Body of pancreas (tissue), 4 donors: ENCODE measurements at regions not wholly inside any gene's neighbourhood (a gene's known extent, or its start where the extent isn't known, plus 50 kb on each side); places are given as distances from the start of the nearest gene placed in this dataset.

ENCODE experiments used
- ATAC-seq: fragments of 150-250 bp; one replicate; pipeline ENCODE4 v1.9.1; 2016
- DNase-seq, 4 donors: peaks; one replicate each; pipeline ENCODE4 v3.0.0-alpha.2; 2019
- H3K27ac ChIP-seq, 4 donors: fragments of 200-600 bp; sonication (generic); 1 replicate in 3 of 4; 2 replicates in 1 of 4; pipeline versions ENCODE4 v1.5.1 to v1.6.1; 2016 to 2019; ENCODE audit warnings: mild to moderate bottlenecking in 1 of 4, mixed read lengths in 1 of 4, moderate library complexity in 1 of 4
- H3K27me3 ChIP-seq, 2 donors: fragments of 200-600 bp; sonication (generic); one replicate each; pipeline ENCODE4 v1.6.0; 2016; ENCODE audit warnings: mild to moderate bottlenecking in 1 of 2
- H3K36me3 ChIP-seq, 2 donors: fragments of 200-600 bp; sonication (generic); replicated peaks in 1 of 2; 2 replicates each; pipeline ENCODE4 v1.5.1; 2016; ENCODE audit warnings: low read depth in 2 of 2; ENCODE audit not compliant: insufficient read depth in 1 of 2
- H3K4me1 ChIP-seq: fragments of 200-600 bp; sonication (generic); one replicate; pipeline ENCODE4 v1.6.0; 2016
- H3K4me3 ChIP-seq, 2 donors: fragments of 200-600 bp; sonication (generic); 1 replicate in 1 of 2; 2 replicates in 1 of 2; pipeline ENCODE4 v1.5.1; 2016 to 2019
- H3K9me3 ChIP-seq, 3 donors: fragments of 200-600 bp; sonication (generic); 1 replicate in 2 of 3; 2 replicates in 1 of 3; pipeline ENCODE4 v1.5.1; 2016
- CTCF ChIP-seq, 7 experiments: fragments of 450-650 bp in 4 of 7; fragments of 200-600 bp in 3 of 7; sonication (generic) in 3 of 7; IDR thresholded peaks; one replicate each; pipeline ENCODE4 v1.5.1; 2016 to 2019; ENCODE audit warnings: antibody characterized with exemption in 7 of 7
- POLR2A ChIP-seq, 3 donors: fragments of 450-650 bp; IDR thresholded peaks; one replicate each; pipeline ENCODE4 v1.6.1; 2016; ENCODE audit warnings: antibody characterized with exemption in 3 of 3, mild to moderate bottlenecking in 2 of 3
- WGBS, 2 donors: methylation state at CpG; one replicate each; pipeline ENCODE4 v1.1.5; 2017; 5-methylcytosine and 5-hydroxymethylcytosine counted together
- intact Hi-C: fragments of 100-400 bp; cut with DNase I; formaldehyde crosslinking; loops from one replicate; pipeline ENCODE4 v1.15.1; 2023

- intact Hi-C loops: no loop called here
- DNase-seq (no peak), ATAC-seq (no peak)
- Histone ChIP-seq H3K36me3 (no peaks in the 10 kb centered on the region), H3K9me3 (no peaks in the 10 kb centered on the region), H3K27ac (no peak overlapping the region), H3K4me3 (no peak overlapping the region), H3K27me3 (no peaks in the 10 kb centered on the region), H3K4me1 (no peaks in the 10 kb centered on the region)
- TF ChIP-seq CTCF (IDR thresholded peaks at IDR 0.05): no peak
- no peak for TF ChIP-seq POLR2A (IDR thresholded peaks at IDR 0.05)
- WGBS, 2 donors: 79 to 82% methylated on average over 6 of the region's 6 CpGs
Measured at GRCh38 chr5:96529559-96529958, 96.5 kb upstream of the PCSK1 start.

GRCh38 chr5:96530901-96531300 lies 97.9 kb upstream of the PCSK1 start:
- no peak for DNase-seq
- H3K27ac ChIP-seq: no peak overlapping the region
- H3K36me3 ChIP-seq: no peaks in the 10 kb centered on the region

GRCh38 chr5:96533371-96533770 lies 100.3 kb upstream of the PCSK1 start:
- ATAC-seq: no peak
- 87 to 92% methylated on average over 4 of the region's 4 CpGs for WGBS, 2 donors
- TF ChIP-seq POLR2A (IDR thresholded peaks at IDR 0.05): no peak
- TF ChIP-seq CTCF (IDR thresholded peaks at IDR 0.05): no peak
- Histone ChIP-seq H3K27me3 (no peaks in the 10 kb centered on the region), H3K4me1 (no peaks in the 10 kb centered on the region), H3K27ac (no peak overlapping the region), H3K4me3 (no peak overlapping the region), H3K36me3 (no peaks in the 10 kb centered on the region), H3K9me3 (no peaks in the 10 kb centered on the region)
- no peak for DNase-seq
- intact Hi-C loops: no loop called here

More at GRCh38 chr5:96530901-96531300, 97.9 kb upstream of the PCSK1 start:
- ATAC-seq: no peak
- Histone ChIP-seq H3K27me3 (no peaks in the 10 kb centered on the region), H3K4me1 (no peaks in the 10 kb centered on the region), H3K4me3 (no peak overlapping the region), H3K9me3 (no peaks in the 10 kb centered on the region)
- intact Hi-C loops: no loop called here
- TF ChIP-seq POLR2A (IDR thresholded peaks at IDR 0.05) (no peak), CTCF (IDR thresholded peaks at IDR 0.05) (no peak)

GRCh38 chr5:96537386-96537785 lies 104.3 kb upstream of the PCSK1 start:
- DNase-seq: no peak
- no peak for ATAC-seq

More at GRCh38 chr5:96537386-96537785, 104.3 kb upstream of the PCSK1 start:
- intact Hi-C loops: no loop called here
- WGBS, 2 donors: 64 to 68% methylated on average over 3 of the region's 3 CpGs
- H3K27me3 ChIP-seq: no peaks in the 10 kb centered on the region
- TF ChIP-seq CTCF (IDR thresholded peaks at IDR 0.05) (no peak), POLR2A (IDR thresholded peaks at IDR 0.05) (no peak)
- no peak overlapping the region for H3K27ac ChIP-seq
- H3K4me1 ChIP-seq: no peaks in the 10 kb centered on the region
- H3K9me3 ChIP-seq: no peaks in the 10 kb centered on the region
- H3K4me3 ChIP-seq: no peak overlapping the region
- H3K36me3 ChIP-seq: no peaks in the 10 kb centered on the region
